ENCODE measurements at regions not wholly inside any gene's neighbourhood (a gene's known extent, or its start where the extent isn't known, plus 50 kb on each side); places are given as distances from the start of the nearest gene placed in this dataset.

DNA sequence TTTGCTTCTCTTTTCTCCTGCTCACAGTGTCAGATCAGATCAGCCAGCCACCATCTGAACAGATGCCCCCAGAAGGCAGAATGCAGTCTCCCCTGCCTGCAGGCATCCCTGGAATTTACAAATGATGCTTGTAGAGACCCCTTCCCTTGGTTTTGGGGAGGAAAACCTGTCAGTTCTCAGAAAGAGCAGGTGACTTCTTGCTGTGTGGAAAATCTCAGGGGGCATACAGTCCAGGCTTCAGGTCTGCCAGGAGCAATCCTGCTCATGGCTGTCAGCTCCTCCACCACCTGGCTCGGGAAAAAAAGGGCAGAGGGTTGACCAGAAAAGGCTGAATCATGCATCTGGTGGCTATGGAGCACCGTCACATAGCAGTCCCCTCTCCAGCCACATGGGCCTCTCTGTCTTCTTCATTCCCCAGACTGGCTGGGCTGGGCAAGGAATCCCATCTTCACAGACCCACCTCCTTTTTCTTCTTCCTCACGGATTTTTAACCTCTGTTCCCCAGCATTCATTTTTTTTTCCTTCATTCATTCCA is 107.0 kb downstream of the KCNF1 start:
- DNase-seq = no peak

DNA sequence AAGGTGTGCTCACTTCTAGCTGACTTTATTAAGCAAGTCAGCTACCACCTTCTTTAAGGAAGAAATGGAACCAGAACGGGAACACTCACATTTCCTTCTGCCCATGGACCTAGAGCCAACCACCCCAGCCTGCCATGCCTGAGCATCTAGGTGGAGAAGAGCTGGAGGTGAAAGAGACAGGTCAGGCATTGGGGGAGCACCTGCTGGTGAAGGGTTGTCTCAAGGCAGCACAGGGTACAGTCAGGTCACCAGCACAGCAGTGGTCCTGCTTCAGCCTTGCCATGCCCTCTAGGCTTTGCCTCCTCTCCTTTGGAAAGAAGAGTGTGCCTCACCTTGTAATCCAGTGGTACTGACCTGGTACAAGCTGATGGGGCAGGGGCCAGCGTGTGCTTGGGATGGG is 107.9 kb downstream of the KCNF1 start:
- no peak for DNase-seq

DNA sequence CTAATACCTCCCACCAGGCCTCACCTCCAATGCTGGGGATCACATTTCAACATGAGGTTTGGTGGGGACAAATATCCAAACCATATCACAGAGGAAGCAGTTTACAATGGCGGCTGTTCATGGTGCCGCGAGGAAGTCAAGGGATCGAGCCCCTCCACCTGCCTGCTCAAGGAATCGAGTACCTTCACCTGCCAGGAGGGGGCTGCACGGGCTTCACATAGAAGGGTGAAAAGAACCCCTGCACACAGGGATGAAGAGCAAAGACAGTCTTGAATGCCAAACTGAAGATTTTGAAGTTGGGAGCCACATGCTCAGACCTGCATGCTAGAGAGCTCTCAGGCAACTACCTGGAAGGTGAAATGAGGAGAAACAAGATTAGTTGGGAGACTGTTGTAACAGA is 110.3 kb downstream of the KCNF1 start:
- no peak for DNase-seq

DNA sequence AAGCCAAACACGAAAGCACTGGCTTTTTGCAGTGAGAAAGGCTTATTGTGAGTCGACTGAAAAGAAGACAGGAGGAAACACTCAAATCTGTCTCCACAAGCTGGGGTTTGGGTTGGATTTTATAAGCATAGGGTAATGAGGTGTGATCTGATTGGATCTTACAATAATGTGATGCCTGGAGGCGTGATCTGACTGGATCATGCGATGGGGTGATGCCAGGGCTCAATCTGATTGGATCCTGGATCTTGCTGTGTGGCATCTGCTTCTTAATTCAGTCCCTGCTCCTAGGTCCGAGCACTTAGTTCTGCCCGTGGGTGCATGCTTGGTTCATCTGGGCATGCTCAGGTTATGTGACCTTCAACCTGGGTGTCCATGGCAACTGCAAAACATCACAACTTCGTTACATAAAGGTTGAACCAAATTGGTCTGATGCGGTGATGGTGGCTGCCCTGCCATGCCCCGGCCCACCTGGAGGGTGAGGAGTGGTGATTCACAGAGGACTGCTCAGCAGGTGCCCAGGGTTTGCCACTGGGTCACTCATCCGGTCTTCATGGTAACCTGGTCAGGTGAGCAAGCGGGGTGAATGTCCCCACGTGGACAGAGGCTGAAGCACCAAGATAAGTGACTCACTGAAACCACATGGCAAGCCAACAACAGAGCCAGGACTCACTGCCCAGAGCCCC is 111.0 kb downstream of the KCNF1 start:
- no peak for DNase-seq

DNA sequence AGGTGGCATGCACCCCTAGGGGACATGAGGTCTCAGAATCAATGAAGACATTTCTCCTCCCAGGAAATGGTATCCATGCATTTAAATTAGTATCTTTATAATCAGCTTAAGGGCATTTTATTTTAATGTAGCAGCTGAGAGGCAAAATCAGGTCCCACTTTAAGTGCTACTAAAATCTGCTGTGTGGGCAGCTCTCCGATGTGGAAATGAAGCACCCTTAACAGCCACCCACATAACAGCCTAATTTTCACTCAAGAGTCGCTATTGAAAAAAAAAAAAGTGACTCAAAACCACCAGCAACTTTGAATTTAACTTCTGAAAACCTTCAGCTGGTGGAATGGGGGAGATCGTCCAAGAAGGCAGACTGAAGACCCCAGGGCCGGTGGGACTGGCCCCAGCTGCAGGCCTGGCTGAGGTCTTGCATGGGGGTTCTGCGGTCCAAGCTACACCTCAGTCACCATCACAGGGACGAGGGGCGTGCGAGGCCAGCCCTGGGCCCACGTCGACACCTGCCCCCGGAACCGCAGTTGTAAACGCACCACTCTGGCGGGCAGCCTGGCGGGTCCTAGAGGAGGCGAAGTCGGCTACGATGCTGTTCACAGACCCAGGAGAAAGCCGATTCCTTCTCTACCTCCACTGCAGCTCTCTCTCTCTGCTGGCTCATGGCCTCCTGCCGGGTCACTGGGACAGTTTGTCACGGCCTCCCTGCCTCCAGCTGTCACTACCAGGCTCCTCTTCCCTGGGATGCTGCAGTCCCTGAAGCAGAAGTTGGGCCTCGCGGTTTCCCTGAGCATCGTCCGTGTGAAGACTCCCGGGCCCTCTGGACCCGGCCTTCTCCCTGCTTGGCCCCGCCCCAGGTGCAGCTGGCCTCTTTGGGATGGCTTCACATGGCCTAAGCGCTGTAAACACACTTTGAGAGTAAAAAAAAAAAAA is 111.9 kb downstream of the KCNF1 start:
- no peak for DNase-seq

DNA sequence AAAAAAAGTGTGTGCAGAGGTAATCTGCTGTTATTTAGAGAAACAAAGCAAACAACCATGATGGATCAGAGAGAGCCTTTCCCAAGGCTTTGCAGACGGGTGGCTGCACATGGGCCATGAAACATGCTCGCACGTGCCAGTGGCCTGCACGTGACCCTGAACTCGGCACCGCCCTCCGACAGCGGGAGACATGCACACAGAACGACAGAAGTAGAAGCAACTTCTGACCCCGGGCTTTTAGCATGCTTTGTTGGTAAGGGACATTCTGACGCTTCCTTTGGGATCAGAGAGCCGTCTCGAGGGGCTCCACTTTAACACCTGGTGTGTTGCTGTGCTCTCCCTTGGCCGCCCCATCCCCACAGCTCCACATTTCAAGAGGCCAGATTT is 112.5 kb downstream of the KCNF1 start:
- no peak for DNase-seq

DNA sequence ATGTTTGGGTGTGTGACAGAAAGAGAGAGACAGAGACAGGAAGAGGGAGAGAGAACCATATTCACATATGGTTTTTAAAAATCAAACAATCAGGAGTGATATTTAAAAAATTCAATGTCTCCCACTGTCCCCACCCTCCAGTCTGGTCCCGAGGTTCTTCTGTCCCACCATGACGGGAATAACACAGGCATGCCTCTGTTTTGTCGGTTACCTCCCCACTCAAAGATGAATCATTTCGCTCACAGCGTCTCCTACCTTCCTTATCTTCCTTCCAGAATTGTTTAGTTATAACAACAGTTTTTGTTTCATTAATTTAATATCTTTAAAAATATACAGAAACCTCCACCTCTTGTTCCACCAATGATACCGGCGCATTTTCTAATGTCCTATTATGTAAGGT is 113.0 kb downstream of the KCNF1 start:
- no peak for DNase-seq

DNA sequence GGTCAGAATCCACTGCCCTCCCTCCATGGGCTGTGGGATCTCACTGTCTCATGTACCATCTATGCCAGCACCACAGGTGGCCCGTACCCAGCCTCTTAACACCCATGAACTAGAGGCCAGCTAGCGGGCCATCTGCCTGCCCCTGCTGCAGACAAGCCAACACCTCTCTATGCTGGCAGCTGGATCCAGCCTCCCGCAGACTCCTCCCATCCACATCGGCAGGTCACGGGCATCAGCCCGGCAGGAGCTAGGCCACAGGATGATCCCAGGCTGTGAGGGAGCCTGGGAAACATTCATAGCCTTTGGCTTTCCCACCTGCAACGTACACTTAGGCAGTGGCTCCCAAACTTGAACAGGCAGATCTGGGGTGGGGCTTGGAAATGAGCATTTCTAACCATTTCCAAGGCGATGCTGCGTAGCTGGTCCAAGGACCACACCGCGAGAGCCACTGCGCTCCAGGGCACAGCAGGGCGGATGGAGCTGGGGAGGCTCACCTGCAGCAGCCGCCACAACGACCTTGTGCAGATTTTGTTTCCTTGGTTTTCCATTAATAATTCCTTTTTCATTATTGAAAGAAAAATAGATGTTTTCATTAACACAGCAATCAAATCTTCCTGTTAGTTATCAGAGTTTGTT is 114.7 kb downstream of the KCNF1 start:
- no peak for DNase-seq

DNA sequence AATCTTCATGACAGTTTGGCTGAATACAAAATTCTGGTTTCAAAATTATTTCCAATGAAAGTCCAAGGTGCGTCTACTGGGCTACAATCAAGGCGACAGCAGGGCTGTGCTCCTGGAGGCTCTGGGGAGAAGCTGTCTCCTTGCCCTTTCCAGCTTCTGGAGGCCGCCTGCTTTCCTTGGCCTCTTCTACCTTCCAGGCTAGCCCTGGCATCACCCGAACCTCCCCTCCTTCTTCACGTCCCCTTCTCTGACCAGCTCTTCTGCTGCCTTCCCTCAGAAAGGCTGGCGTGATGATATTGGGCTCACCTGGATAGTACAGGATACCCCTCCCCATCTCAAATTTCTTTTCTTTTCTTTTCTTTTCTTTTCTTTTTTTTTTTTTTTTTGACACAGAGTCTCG is 115.5 kb downstream of the KCNF1 start:
- no peak for DNase-seq

DNA sequence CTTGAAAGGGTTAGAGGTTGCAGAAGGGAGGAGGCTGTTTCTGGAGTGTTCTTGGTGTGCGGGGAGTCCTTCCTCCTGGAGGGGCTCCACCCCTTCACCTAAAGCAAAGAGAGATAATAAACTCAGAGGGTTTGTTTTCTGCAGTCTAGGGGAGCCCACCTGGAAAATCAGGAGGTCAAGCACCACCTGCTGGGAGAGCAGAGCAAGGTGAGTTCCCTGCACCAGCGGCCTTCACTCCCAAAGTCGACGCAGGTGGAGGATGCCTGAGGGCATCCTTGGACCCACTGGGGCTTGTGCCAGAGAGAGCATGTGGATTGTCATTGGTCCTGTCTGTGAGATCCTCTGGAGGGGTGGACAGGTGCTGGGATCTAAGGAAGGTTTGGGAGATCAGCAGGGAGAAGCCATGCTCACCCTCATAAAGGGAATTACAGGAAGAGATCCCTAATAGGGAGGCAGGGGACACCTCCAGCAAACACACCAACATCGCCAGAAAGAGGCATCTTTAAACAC is 116.7 kb downstream of the KCNF1 start:
- DNase-seq = no peak

DNA sequence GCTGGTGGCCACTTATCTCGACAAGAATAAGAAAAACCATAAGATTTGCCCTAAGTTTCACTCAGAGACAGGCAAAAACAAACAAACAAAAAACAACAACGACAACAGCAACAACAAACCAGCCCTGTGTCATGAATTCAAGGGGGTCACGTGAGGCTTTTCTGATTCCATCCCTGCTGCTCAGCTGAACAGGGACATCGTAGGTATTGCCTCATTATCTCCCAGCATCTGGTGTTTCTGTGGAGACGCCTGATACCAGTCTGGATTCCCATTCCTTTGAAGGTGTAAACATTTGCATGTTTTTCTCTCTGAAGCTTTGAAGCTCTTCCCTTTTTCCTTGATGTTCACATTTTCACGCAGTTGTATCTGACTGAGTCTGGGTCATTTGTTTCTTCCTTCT is 117.4 kb downstream of the KCNF1 start:
- DNase-seq = no peak

DNA sequence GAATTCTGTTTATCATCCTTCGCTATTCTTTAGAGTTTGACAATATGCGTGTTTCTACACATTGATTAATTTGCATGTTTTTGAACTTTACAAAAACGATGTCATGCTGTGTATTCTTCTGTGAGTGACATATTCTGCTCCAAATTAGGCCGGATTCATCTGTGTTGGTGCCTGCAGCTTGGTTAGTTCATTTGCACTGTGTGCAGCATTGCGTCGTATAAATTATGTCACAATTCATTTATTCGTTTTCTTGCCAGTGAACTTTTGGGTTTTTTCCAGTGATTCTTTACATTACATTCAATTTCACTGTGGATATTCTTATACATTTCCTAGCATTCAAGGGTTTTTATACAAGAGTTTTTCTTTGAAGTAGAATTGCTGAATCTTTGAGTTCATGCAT is 118.3 kb downstream of the KCNF1 start:
- no peak for DNase-seq

DNA sequence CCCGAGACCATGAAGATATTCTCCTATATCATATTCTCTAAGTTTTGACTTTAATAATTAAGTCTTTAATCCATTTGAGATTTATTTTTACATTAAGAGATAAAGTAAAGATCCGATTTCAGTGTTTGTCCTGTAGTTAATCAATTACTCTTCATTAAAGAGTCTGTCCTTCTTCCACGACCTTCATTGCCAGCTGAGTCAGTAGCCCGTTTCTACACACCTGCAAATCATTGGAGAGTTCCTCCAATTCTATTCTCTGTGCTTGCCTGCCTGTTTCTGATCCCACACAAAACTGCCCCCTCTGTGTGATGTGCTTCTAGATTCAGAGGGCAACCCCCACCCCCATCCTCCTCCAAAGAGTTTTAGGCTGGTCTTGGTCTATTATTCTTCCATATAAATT is 119.2 kb downstream of the KCNF1 start:
- no peak for DNase-seq

DNA sequence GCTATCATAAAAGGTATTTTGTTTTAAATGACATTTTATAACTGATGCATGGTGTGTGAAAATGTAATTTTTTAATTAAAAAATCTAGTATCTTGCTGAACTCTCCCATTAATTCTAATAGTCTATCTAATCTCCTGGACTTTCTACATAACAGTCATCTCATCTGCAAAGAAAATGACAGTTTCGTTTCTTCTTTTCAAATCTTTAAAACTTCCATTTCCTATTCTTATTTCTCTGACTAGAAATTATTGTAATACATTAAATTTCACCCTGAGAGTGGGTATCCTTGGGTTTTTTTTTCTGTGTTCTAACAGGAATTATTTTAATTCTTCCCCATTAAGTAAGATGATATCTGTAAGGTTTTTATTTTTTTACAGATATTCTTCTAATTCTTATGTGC is 120.1 kb downstream of the KCNF1 start:
- DNase-seq = no peak

DNA sequence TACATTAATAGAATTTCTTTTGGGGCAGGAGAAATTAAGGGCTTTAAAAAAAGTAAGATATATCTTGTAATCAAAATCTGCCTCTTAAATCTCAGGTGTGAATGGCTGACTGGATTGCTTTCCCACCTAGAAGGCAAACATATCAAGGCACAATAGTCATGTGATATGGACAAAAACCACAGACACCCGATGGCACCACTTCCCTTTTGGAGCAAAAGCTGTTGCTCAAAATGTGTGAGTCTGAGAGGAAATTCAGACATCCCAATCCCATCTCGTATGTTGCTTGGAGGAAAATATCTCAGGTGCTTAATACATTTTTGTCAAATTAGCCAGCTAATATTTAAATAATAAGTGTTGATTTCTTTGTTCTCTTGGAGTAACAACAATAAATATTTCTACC is 120.7 kb downstream of the KCNF1 start:
- no peak for DNase-seq

DNA sequence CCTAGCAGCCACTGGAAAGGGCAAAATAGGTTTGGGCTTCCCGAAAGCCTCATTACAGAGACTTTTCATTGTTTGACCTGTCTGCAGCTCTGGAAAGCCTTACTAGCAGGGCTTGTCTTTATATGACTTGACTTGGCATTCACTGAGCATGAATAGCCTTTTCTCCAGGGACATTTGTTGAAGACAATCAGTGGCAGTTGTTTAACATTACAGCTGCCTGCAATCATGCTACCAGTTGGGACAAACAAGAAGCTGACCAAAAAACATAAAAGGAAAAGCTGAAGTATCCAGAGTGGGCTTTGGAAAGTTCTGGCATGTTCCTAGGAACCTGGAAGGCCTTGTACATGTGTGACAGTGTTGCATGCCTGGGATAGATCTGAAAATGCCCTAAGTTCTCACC is 121.4 kb downstream of the KCNF1 start:
- no peak for DNase-seq

DNA sequence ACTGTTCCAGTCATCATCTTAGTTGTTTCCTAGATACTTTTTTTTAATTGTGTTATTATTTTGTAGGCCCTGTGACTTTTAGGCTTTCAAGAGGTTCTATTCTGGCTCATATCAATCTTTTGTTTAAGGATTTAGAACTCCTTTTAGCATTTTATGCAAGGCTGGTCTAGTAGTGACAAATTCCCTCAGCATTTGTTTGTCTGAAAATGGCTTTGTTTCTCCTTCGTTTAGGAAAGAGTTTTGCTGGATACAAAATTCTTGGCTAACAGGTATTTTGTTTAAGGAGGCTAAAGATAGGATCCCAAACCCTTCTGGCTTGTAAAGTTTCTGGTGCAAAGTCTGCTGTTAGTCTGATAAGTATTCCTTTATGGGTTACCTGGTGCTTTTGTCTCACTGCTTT is 116.6 kb upstream of the SLC66A3 start:
- no peak for DNase-seq

DNA sequence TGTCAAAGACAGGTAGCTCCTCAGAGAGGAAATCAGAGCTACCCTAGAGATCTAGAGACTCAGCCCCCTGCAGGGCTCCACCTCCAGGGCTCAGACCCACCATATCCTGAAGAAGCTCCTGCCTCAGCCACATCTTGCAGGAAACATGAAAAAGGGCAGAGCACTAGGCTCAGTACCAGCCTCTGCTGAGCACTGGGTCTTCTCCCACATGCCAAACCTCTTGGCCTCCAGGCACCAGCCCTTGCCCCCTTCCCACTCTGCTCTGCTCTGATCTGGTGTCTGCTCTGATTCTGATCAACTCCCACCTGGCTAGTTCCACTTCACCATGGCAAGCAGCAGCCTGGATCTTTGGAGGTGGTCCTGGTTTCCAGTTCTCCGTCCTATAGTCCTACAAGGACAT is 114.3 kb upstream of the SLC66A3 start:
- no peak for DNase-seq

DNA sequence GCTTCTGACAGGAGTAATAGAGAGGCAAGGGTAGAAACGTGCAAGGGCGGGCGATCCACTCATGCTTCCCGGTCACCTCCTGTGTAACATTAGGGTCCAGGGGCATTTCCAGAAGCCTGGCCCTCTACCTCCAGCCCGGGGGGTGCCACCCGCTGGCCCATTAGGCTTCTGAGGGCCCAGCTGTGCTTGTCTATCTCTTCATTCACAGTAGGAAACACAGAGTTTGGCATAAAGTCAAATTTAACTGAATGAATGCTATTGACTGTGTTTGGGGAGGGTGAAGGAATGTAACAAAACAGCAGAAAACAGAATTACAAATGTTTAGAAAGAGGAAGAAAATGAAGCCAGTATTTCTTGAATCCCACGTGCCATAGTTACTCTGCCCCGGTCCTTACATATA is 112.4 kb upstream of the SLC66A3 start:
- DNase-seq = no peak

DNA sequence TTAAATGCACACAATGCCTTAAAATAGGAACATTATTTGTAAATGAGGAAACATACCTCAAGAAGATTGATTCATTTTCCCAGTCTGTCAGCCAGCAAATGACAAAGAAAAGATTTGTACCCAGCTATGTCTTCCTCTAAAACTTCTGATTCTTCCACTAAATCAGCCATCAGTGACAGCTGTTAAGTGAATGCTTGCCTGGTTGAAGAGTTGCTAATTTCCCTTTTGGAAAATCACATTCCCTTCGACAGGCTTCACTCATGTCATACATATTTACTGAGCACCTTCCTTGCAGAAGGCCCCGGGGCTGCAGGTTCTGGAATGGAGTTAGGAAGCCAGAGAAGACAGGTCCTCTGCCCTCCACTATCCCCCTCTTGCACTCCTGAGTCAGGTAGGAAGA is 112.0 kb upstream of the SLC66A3 start:
- no peak for DNase-seq

DNA sequence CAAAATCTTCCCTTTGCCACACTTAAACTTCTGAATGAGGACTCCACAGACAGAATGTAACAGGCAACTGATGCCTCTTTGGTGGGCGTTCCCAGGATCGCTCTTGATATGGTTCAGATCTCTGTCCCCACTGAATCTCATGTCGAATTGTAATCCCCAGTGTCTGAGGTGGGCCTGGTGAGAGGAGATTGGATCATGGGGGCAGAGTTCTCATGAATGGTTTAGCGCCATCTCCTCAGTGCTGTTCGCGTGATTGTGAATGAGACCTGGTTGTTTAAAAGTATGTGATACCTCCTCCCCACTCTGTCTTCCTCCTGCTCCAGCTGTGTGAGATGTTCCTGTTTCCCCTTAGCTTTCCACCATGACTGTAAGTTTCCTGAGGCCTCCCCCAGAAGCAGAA is 111.1 kb upstream of the SLC66A3 start:
- DNase-seq = no peak

DNA sequence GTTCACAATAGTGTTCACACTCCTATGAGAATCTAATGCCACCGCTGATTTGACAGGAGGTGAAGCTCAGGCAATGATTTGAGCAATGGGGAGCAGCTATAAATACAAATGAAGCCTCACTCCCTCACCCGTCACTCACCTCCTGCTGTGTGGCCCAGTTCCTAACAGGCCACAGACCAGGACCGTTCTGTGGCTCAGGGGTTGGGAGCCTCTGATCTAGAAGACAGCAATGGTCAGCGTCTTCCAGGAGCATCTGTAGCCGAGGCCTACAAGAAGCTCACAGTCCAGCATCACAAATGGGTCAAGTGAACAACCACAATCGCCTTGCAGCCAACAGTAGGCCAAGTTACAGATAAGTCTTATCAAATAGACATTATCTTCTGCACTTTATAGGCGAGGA is 110.0 kb upstream of the SLC66A3 start:
- DNase-seq = no peak

DNA sequence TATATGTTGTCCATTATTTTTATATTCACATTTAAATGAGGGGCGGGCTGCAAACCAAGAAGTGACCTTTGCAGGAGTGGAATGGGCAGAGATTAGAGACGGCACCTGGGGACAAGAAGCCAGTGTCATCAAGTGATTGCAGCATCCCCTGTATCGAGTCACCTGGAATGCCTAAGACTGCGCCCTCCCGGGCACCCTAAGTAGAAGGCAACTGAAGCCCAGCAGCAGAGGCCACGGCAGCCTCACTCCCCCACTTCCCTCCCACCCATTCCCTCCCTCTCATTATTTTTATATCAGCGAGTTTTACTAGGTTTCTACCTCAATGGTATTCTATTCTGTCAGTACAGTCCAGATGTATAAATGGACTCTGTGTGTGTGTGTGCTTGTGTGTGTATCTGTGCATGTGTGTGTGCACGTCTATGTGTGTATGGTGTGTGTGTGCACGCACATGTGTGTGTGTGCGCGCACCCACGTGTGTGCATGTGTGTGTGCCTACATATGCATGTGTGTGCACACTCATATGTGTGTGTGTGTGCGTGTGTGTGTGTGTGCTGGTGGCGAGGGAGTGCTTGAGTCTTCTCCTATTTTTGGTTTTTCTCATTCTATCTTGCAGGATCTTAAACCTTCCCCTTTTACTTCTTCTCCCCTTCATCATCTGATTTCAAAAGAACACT is 106.8 kb upstream of the SLC66A3 start:
- no peak for DNase-seq

Measured in CD4-positive, alpha-beta T cell treated with Interferon gamma for 1 hour (primary cell).